Upper lobe of left lung (tissue), 6 donors: ENCODE measurements at regions not wholly inside any gene's neighbourhood (a gene's known extent, or its start where the extent isn't known, plus 50 kb on each side); places are given as distances from the start of the nearest gene placed in this dataset.

Experiments
- ATAC-seq, 2 donors: fragments of 200-7000 bp; cut with Tn5 transposase; one replicate each; pipeline ENCODE4 v1.9.1; 2022; ENCODE audit warnings: mild to moderate bottlenecking in 2 of 2, moderate library complexity in 2 of 2; ENCODE audit not compliant: low FRiP score in 2 of 2
- DNase-seq, 2 donors: peaks; one replicate each; pipeline ENCODE4 v3.0.0-alpha.2; 2019 to 2020
- H3K27ac ChIP-seq, 4 donors: fragments of 200-600 bp; sonication (generic); one replicate each; pipeline ENCODE4 v1.5.1; 2016 to 2019
- H3K27me3 ChIP-seq, 4 donors: fragments of 200-600 bp; sonication (generic); one replicate each; pipeline ENCODE4 v1.5.1; 2017 to 2019
- H3K36me3 ChIP-seq, 4 donors: fragments of 200-600 bp; sonication (generic); one replicate each; pipeline ENCODE4 v1.5.1; 2016 to 2019
- H3K4me1 ChIP-seq, 4 donors: fragments of 200-600 bp; sonication (generic); one replicate each; pipeline ENCODE4 v1.5.1; 2018 to 2019
- H3K4me3 ChIP-seq, 4 donors: fragments of 200-600 bp; sonication (generic); one replicate each; pipeline ENCODE4 v1.5.1; 2017 to 2019; ENCODE audit warnings: mild to moderate bottlenecking in 2 of 4, moderate library complexity in 1 of 4
- H3K9me3 ChIP-seq, 4 donors: fragments of 200-600 bp; sonication (generic); one replicate each; pipeline ENCODE4 v1.5.1; 2018 to 2019
- CTCF ChIP-seq, 6 experiments: fragments of 450-650 bp in 4 of 6; fragments of 200-600 bp in 2 of 6; sonication (generic) in 2 of 6; IDR thresholded peaks; one replicate each; pipeline ENCODE4 v1.5.1; 2016 to 2019; ENCODE audit warnings: antibody characterized with exemption in 6 of 6
- EP300 ChIP-seq, 4 donors: sonication (generic); formaldehyde crosslinking; IDR thresholded peaks; one replicate each; pipeline ENCODE4 v1.5.1; 2017; ENCODE audit warnings: antibody characterized with exemption in 4 of 4, control low read depth in 2 of 4
- POLR2A ChIP-seq, 4 donors: fragments of 450-650 bp; IDR thresholded peaks; one replicate each; pipeline ENCODE4 v1.5.1; 2016 to 2017; ENCODE audit warnings: antibody characterized with exemption in 4 of 4, mild to moderate bottlenecking in 2 of 4
- POLR2AphosphoS5 ChIP-seq, 2 donors: sonication (generic); formaldehyde crosslinking; IDR thresholded peaks; one replicate each; pipeline ENCODE4 v1.5.1; 2017; ENCODE audit warnings: antibody characterized with exemption in 2 of 2
- WGBS, 2 donors: methylation state at CpG; one replicate each; pipeline ENCODE4 v1.1.5; 2017 to 2018; 5-methylcytosine and 5-hydroxymethylcytosine counted together
- donor health status: DM: no; HTN: no; CAD: no; lungs with moderate emphysema.
- donor health status: DM: no; HTN: yes; CAD: no; lungs with severe emphysema.

DNA sequence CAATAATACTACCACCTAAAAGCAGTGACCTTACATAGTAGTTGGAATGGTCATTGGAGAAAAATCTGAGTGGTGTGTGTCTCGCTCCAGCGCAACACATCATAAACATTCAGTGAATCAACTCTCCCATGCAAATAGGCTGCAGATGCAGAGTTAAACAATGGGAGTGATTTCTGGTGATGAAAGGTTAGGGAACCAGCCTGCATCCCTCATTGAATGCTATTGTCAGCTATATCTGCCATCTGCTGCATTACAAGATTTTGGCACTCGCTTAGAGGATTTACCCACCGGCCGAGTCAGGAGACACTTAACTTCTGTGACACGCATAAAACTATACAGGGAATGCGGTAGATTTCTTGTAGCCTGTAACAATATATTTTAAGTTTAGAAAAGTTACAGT, 900.9 kb downstream of the FLRT2 start:
- TF ChIP-seq POLR2A (IDR thresholded peaks at IDR 0.05) (no peak), EP300 (IDR thresholded peaks at IDR 0.05) (no peak), POLR2AphosphoS5 (IDR thresholded peaks at IDR 0.05) (no peak), CTCF (IDR thresholded peaks at IDR 0.05) (no peak)
- no peak for ATAC-seq

GRCh38 chr14:86423214-86423613, 893.3 kb downstream of the FLRT2 start:
- no peaks in the 10 kb centered on the region for H3K9me3 ChIP-seq
- DNase-seq (no peak), ATAC-seq (no peak)
- WGBS, 2 donors = 46 to 49% methylated on average over 2 of the region's 2 CpGs
- H3K4me3 ChIP-seq = no peak overlapping the region
- H3K27ac ChIP-seq = no peak overlapping the region
- TF ChIP-seq POLR2AphosphoS5 (IDR thresholded peaks at IDR 0.05) (no peak), POLR2A (IDR thresholded peaks at IDR 0.05) (no peak), CTCF (IDR thresholded peaks at IDR 0.05) (no peak), EP300 (IDR thresholded peaks at IDR 0.05) (no peak)
- H3K27me3 ChIP-seq = no peaks in the 10 kb centered on the region
- H3K36me3 ChIP-seq = no peaks in the 10 kb centered on the region
- no peaks in the 10 kb centered on the region for H3K4me1 ChIP-seq

More for the DNA sequence above, 900.9 kb downstream of the FLRT2 start:
- no peaks in the 10 kb centered on the region for H3K4me1 ChIP-seq
- H3K36me3 ChIP-seq = no peaks in the 10 kb centered on the region
- H3K4me3 ChIP-seq = no peak overlapping the region
- no peak for DNase-seq
- H3K9me3 ChIP-seq = no peaks in the 10 kb centered on the region
- no peak overlapping the region for H3K27ac ChIP-seq
- WGBS, 2 donors = 64 to 82% methylated on average over 7 of the region's 7 CpGs
- no peaks in the 10 kb centered on the region for H3K27me3 ChIP-seq

DNA sequence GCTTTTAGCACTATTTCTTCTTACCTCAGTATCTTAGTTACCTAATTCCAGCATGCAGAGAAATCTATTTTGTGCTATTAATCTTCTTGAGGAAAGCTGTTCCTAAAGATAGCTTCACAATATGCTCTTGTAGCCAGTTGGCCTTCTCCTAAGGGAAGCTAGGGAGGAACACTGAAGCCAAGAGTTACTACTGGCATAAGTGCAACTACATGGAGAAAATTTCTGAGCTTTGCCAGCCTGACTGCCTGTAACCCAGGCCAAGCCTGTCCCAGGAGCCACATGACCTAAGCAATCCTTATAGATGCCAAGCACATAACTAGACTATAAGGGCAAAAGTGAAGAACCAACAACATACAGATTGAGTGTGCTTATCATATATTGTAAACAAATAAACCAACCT, 890.2 kb downstream of the FLRT2 start:
- H3K36me3 ChIP-seq = no peaks in the 10 kb centered on the region
- no peaks in the 10 kb centered on the region for H3K9me3 ChIP-seq
- ATAC-seq (no peak), DNase-seq (no peak)
- H3K4me1 ChIP-seq = no peaks in the 10 kb centered on the region
- no peak overlapping the region for H3K27ac ChIP-seq
- no peaks in the 10 kb centered on the region for H3K27me3 ChIP-seq
- no peak overlapping the region for H3K4me3 ChIP-seq
- TF ChIP-seq POLR2AphosphoS5 (IDR thresholded peaks at IDR 0.05) (no peak), EP300 (IDR thresholded peaks at IDR 0.05) (no peak), CTCF (IDR thresholded peaks at IDR 0.05) (no peak), POLR2A (IDR thresholded peaks at IDR 0.05) (no peak)

- ATAC-seq (no peak), DNase-seq (no peak)
- Histone ChIP-seq H3K36me3 (no peaks in the 10 kb centered on the region), H3K27me3 (no peaks in the 10 kb centered on the region), H3K4me1 (no peaks in the 10 kb centered on the region), H3K9me3 (no peaks in the 10 kb centered on the region), H3K27ac (no peak overlapping the region), H3K4me3 (no peak overlapping the region)
- no peak for TF ChIP-seq CTCF (IDR thresholded peaks at IDR 0.05)
- TF ChIP-seq EP300 (IDR thresholded peaks at IDR 0.05) = no peak
- 89 to 100% methylated on average over 1 of the region's 1 CpG for WGBS, 2 donors
Measured at GRCh38 chr14:86414146-86414545, 884.2 kb downstream of the FLRT2 start.

GRCh38 chr14:86404989-86405649, 875.2 kb downstream of the FLRT2 start:
- TF ChIP-seq POLR2AphosphoS5 (IDR thresholded peaks at IDR 0.05) = no peak
- TF ChIP-seq POLR2A (IDR thresholded peaks at IDR 0.05) = no peak
- no peak for TF ChIP-seq CTCF (IDR thresholded peaks at IDR 0.05)
- TF ChIP-seq EP300 (IDR thresholded peaks at IDR 0.05) = no peak
- no peaks in the 10 kb centered on the region for H3K36me3 ChIP-seq
- no peak overlapping the region for H3K27ac ChIP-seq
- 55 to 65% methylated on average over 3 of the region's 3 CpGs for WGBS, 2 donors
- DNase-seq = no peak
- no peak for ATAC-seq
- no peaks in the 10 kb centered on the region for H3K9me3 ChIP-seq
- no peaks in the 10 kb centered on the region for H3K27me3 ChIP-seq
- no peak overlapping the region for H3K4me3 ChIP-seq
- no peaks in the 10 kb centered on the region for H3K4me1 ChIP-seq
